OCI-LY1 (cell line): ENCODE measurements at regions not wholly inside any gene's neighbourhood (a gene's known extent, or its start where the extent isn't known, plus 50 kb on each side); places are given as distances from the start of the nearest gene placed in this dataset.
"Not testable (repeated sequence)": the region's sequence is repeated elsewhere in the genome, so short reads cannot be mapped to it uniquely, and the experiment has no call there.

ENCODE experiments used
- H2AFZ ChIP-seq: fragments of 200-600 bp; sonication (generic), shearing (Covaris generic); 2 replicates; pipeline ENCODE4 v1.6.0; 2014; ENCODE audit warnings: antibody characterized with exemption, mild to moderate bottlenecking, low read length
- H3F3A ChIP-seq: fragments of 200-600 bp; sonication (generic), shearing (Covaris generic); 2 replicates; pipeline ENCODE4 v1.6.0; 2014; ENCODE audit warnings: mild to moderate bottlenecking, antibody characterized with exemption, low read length, moderate library complexity; ENCODE audit not compliant: insufficient read depth
- H3K27ac ChIP-seq: fragments of 200-600 bp; sonication (generic); 2 replicates; pipeline ENCODE4 v1.5.1; 2014; ENCODE audit warnings: low read length, mixed run types, mild to moderate bottlenecking, low read depth; ENCODE audit not compliant: poor library complexity, severe bottlenecking
- H3K27me3 ChIP-seq: fragments of 200-600 bp; sonication (generic); 2 replicates; pipeline ENCODE4 v1.6.0; 2014; ENCODE audit warnings: antibody characterized with exemption, mild to moderate bottlenecking, low read length, moderate library complexity; ENCODE audit not compliant: insufficient read depth
- H3K36me3 ChIP-seq: fragments of 200-600 bp; sonication (generic); 2 replicates; pipeline ENCODE4 v1.6.1; 2014; ENCODE audit warnings: mild to moderate bottlenecking, antibody characterized with exemption, low read length, moderate library complexity, mixed read lengths; ENCODE audit not compliant: insufficient read depth
- H3K4me1 ChIP-seq: fragments of 200-600 bp; sonication (generic); 2 replicates; pipeline ENCODE4 v1.5.1; 2014; ENCODE audit warnings: mild to moderate bottlenecking, low read length, moderate library complexity; ENCODE audit not compliant: insufficient read depth, severe bottlenecking
- H3K4me2 ChIP-seq: fragments of 200-600 bp; sonication (generic), shearing (Covaris generic); 2 replicates; pipeline ENCODE4 v1.6.1; 2014; ENCODE audit warnings: low read length
- H3K4me3 ChIP-seq: fragments of 200-600 bp; sonication (generic); 2 replicates; pipeline ENCODE4 v1.5.1; 2014; ENCODE audit warnings: low read length, low read depth, mild to moderate bottlenecking, mixed read lengths; ENCODE audit not compliant: poor library complexity, severe bottlenecking
- H3K79me2 ChIP-seq: fragments of 200-600 bp; shearing (Covaris generic); 2 replicates; pipeline ENCODE4 v1.6.1; 2016; ENCODE audit warnings: mixed run types, low read length, mixed read lengths; ENCODE audit not compliant: insufficient read depth
- H3K9ac ChIP-seq: fragments of 200-600 bp; sonication (generic), shearing (Covaris generic); 2 replicates; pipeline ENCODE4 v1.6.1; 2014; ENCODE audit warnings: mild to moderate bottlenecking, low read length, mixed read lengths
- H3K9me2 ChIP-seq: fragments of 200-600 bp; sonication (generic), shearing (Covaris generic); 2 replicates; pipeline ENCODE4 v1.6.1; 2014; ENCODE audit warnings: low read depth, mild to moderate bottlenecking, low read length, mixed read lengths
- H3K9me3 ChIP-seq: fragments of 200-600 bp; shearing (Covaris generic); 2 replicates; pipeline ENCODE4 v1.6.1; 2014; ENCODE audit warnings: low read length, mixed read lengths
- H4K20me1 ChIP-seq: fragments of 200-600 bp; sonication (generic), shearing (Covaris generic); 2 replicates; pipeline ENCODE4 v1.6.0; 2016; ENCODE audit warnings: mild to moderate bottlenecking, low read length; ENCODE audit not compliant: insufficient read depth
- CTCF ChIP-seq: fragments of 200-600 bp; sonication (generic), shearing (Covaris generic); IDR thresholded peaks from 2 replicates; pipeline ENCODE4 v1.5.1; 2017; ENCODE audit warnings: mild to moderate bottlenecking, antibody characterized with exemption, low read length, moderate library complexity, mixed read lengths
- EZH2 ChIP-seq: fragments of 200-600 bp; sonication (generic), shearing (Covaris generic); IDR thresholded peaks from 2 replicates; pipeline ENCODE4 v1.8.0; 2017; ENCODE audit warnings: borderline replicate concordance, mixed run types, mild to moderate bottlenecking, antibody characterized with exemption, low read length, moderate library complexity, mixed read lengths

GRCh38 chr2:35125278-35125677, 1230.3 kb upstream of the CRIM1 start:
- H2AFZ ChIP-seq = no peak overlapping the region
- H3F3A ChIP-seq = no peaks in the 10 kb centered on the region
- TF ChIP-seq CTCF (no peak), EZH2 (no peak)
- H3K9me2 ChIP-seq = no peaks in the 10 kb centered on the region
- no peak overlapping the region for H3K27ac ChIP-seq
- H3K79me2 ChIP-seq = no peaks in the 10 kb centered on the region
- no peaks in the 10 kb centered on the region for H3K27me3 ChIP-seq
- no peak overlapping the region for H3K9ac ChIP-seq
- no peak overlapping the region for H3K4me3 ChIP-seq
- no peaks in the 10 kb centered on the region for H3K36me3 ChIP-seq
- H3K4me1 ChIP-seq = no peaks in the 10 kb centered on the region
- no peak overlapping the region for H3K4me2 ChIP-seq
- no peaks in the 10 kb centered on the region for H3K9me3 ChIP-seq
- H4K20me1 ChIP-seq = no peaks in the 10 kb centered on the region

- Histone ChIP-seq H3K27me3 (no peaks in the 10 kb centered on the region), H3K9ac (no peak overlapping the region), H3K9me3 (no peaks in the 10 kb centered on the region), H3K27ac (no peak overlapping the region), H4K20me1 (no peaks in the 10 kb centered on the region), H3K9me2 (no peaks in the 10 kb centered on the region), H2AFZ (no peak overlapping the region), H3K4me2 (no peak overlapping the region), H3K4me1 (no peaks in the 10 kb centered on the region), H3F3A (no peaks in the 10 kb centered on the region), H3K36me3 (no peaks in the 10 kb centered on the region), H3K4me3 (no peak overlapping the region), H3K79me2 (no peaks in the 10 kb centered on the region)
- TF ChIP-seq EZH2 (no peak), CTCF (no peak)
These were observed 1239.4 kb upstream of the CRIM1 start for GRCh38 chr2:35116151-35116550.

- H3K79me2 ChIP-seq = no peaks in the 10 kb centered on the region
- H3K9me2 ChIP-seq = no peaks in the 10 kb centered on the region
- no peak overlapping the region for H3K4me2 ChIP-seq
- H3K27ac ChIP-seq = no peak overlapping the region
- no peak overlapping the region for H3K9ac ChIP-seq
- no peaks in the 10 kb centered on the region for H4K20me1 ChIP-seq
- H3K27me3 ChIP-seq = no peaks in the 10 kb centered on the region
- no peaks in the 10 kb centered on the region for H3F3A ChIP-seq
- H3K4me1 ChIP-seq = no peaks in the 10 kb centered on the region
- H3K9me3 ChIP-seq = no peaks in the 10 kb centered on the region
- H3K4me3 ChIP-seq = no peak overlapping the region
- no peaks in the 10 kb centered on the region for H3K36me3 ChIP-seq
- no peak overlapping the region for H2AFZ ChIP-seq
- TF ChIP-seq EZH2 (no peak), CTCF (peak; percentile 53; the same call in 1 of the 2 replicates)
These were observed 1240.8 kb upstream of the CRIM1 start for GRCh38 chr2:35114765-35115164.

- H3K4me1 ChIP-seq, H3K9ac ChIP-seq, H3F3A ChIP-seq, H3K9me2 ChIP-seq, H4K20me1 ChIP-seq, H3K27ac ChIP-seq, H3K36me3 ChIP-seq, H3K27me3 ChIP-seq, H3K79me2 ChIP-seq, H3K4me2 ChIP-seq, H2AFZ ChIP-seq, H3K9me3 ChIP-seq: not testable (repeated sequence)
- H3K4me3 ChIP-seq = peak overlapping the region; percentile 31
These were observed 1243.2 kb upstream of the CRIM1 start for GRCh38 chr2:35112367-35112766.
